GM21786 (cell line): ENCODE measurements at regions not wholly inside any gene's neighbourhood (a gene's known extent, or its start where the extent isn't known, plus 50 kb on each side); places are given as distances from the start of the nearest gene placed in this dataset.

ENCODE experiments used
- ATAC-seq: cut with Tn5 transposase; IDR thresholded peaks from one replicate; pipeline ENCODE4 v1.9.1; 2021; ENCODE audit not compliant: unreplicated experiment

DNA sequence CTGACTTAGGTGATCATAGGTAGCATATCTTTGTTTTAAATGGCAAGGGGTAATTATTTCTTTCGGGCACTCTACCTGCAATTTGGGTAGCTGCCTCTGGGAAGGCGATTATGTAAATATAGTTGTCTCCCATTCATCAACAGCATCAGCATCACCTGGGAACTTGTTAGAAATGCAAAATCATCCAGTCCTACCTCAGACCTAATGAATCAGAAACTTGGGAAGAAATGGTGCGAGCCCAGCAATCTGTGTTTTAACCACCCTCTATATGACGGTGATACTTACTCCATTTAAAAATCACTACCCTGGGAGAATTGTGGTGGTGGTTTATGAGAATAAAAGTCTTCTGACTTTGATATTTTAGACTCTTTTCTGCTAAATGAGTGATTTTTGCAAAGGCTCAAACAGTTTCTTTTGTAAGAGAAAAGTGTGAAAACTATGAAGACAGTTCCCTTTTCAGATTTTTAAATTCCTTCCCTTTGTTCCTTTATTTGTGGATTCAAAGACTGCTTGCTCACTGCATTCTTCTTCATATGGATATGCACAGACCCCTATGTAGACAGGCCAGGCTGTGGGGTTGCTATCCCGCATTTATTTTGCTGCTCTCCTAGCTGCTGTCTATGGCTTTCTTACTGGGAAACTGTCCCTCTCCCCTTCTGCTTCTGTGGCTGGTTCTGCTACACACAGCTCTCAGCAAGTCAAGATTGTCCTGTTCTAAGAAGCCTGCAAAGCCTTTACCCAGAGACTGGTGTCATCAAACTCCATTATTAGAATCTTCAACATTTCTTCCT is 365.3 kb downstream of the RNF144B start:
- ATAC-seq: no peak

DNA sequence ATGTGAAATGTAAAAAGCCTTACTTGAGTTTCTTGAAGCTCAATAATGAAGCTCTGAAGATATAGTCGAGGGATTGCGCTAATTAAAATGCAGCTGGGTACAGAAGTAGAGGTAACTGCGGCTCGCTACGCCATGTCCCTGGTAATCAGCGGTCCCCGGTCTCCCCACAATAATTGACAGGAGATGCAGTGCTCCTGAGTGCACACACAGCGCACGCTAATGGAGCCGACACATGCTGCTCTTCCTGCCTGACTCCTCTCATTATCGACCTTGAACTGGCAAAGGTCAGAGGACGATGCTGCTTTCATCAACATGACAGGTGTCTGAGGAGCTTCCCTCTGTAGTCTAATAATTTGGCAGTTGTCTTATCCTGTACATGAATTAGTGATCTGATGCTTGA is 365.9 kb downstream of the RNF144B start:
- ATAC-seq: no peak

DNA sequence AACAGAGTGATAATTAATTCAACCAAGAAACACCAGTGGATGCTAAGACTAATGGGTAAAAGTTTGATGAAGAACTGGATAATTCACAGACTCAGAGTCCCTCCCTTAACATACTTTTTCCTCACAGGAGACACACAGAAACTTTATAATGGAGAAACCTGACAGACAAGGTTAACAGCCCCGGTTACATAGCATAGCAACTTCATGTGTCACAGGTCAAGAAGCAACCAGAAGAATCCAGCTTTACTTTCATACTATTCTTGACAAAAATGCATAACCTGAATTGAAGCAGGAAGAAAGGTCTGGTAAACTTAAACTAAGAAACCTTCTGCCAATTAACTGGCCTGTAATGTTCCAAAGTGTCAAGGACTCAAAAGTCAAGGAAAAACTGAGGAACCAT is 375.9 kb downstream of the RNF144B start:
- ATAC-seq: no peak

DNA sequence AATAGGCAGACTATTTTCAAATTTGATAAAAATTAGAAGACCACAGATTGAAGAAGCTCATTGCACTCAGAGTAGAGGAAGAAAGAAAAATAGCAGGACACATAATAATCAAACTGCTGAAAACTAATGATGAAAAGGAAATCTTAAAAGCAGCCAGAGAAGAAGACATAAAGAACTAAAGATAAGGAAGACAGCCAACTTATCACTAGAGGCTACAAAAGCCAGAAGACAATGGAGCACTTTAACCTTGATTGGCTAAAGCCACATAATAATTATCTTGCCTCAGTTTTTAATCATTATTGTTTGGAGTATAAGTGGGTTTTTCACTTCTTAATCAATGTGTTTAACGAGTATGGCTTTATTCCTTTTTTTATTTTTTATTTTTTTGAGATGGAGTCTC is 397.6 kb downstream of the RNF144B start:
- no peak for ATAC-seq

DNA sequence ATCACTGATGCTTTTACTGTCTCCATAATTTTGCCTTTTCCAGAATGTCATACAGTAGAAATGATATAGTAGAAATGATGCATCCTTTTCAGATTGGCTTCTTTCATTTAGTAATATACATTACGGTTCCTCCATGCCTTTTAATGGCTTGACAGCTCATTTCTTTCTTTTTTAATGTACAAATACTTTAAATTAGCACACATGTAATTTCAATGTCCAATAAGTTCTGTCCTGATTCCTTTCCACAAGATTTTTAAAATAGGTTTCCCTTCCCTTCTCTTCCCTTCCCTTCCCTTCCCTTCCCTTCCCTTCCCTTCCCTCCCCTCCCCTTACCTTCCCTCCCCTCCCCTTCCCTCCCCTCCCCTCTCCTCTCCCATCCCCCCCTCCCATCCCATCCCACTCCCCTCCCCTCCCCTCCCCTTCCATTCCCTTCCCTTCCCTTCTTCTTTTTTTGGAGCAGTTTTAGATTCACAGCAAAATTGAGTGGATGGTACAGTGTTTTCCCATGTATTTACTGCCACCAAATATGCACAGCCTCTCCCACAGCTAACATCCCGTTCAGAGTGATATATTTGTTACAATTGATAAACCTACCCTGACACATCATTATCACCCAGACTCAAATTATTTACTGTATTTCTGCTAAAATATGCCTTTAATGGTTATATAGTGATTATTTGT is 398.8 kb downstream of the RNF144B start:
- ATAC-seq: no peak

DNA sequence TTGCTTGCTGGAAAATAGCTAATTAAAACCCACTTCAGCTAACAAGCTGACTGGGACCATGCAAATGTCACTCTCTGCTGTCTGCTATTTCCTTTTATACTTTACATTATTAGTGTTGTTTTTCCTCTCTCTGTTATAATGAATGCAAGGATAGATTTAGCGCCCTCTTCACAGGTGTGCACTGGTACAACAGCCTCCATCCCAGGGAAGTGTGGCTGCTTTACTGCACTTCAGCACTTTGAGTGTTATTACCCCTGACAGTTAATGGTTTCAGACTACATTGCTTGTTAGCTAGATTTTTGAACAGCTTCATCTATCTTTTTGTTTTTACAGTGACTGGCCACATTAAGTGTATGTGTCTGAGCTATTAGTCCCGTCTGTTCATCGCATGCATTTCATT is 405.7 kb downstream of the RNF144B start:
- ATAC-seq: no peak

DNA sequence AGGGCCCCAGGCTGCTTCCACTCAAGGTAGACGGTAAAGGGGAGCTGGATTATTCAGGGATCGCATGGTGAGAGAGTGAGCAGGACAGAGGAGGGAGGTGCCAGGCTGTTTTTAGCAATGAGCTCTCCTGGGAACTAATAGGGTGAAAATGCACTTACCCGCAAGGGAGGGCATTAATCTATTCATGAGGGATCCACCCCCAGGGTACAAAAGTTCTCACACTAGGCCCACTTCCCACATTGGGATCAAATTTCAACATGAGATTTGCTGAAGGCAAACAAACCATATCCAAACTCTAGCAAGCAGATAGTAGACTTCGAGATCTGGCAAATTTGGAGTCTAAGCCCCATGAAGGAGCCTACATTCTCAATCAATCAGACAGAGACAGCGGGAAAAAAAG is 408.6 kb downstream of the RNF144B start:
- ATAC-seq: no peak

DNA sequence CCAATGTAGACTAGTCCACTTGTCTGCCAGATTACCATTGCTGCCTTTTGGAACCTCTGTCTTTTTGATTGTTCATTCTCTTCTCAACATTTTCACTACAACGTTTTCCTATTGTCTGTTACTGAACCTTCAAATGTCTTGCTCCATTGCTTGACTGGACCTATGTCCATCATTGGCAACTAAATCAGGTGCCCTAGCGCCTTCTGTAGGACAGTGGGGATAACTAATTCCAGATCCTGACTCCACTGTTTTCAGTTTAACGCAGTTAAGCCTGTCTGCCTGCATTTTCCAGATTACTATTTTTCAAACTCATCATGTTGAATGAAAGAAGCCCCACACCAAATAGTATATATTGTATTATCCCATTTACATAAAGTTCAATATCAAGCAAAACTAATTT is 433.6 kb downstream of the RNF144B start:
- ATAC-seq: no peak

DNA sequence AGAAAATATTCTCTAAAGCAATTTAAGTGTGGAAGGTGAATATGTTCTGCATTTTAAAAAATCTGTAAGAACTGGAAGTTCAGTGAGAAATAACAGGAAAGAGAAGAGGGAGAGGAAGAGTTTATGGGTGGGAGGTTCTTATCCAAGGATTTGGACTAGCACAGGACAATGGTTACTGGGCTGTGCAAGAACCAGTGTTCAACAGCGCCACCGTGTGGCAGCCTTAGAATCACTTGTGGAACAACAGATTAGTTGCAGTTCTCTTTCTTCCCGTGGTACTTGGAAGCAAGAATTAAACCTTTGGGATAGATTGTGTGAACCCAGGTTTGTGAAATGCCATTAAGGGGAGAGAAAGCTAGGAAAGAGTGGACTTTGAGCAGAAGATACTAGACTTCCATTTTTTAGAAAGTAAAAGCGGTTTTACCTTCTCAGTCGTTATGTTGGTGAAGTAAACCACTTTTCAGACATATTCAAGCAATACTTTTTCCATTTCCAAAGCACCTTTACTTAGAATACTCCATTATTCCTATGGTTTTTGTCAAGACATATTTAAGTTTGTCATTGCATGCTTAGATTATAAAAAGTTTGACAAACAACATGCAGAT is 436.7 kb downstream of the RNF144B start:
- ATAC-seq: no peak

DNA sequence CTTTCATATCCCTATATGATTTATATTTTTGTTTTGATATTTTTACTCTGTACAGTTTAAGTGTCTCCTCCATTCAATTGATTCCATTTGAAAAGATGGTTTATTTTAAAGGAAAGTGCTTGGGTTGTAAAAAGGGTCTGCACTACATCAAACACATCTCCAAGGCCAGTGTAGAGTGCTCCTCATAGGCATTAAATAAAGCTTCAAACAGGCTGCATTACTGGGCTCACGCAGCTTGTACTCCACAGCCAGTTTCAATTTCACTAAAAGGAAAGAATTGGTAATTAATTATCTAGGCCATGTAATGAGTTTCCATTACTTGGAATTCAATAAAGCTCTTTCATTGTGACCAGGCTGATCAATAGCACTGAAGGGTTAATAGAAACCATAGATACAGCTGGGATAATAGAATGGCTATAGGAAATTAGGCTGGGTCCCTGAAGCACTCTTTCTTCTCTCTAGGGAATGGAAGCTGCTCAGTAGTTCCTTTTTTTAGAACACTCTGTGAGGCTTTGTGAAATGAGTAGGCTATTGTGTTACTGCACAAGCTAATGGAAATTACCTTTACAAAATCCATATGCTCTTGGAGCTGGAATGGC is 442.2 kb downstream of the RNF144B start:
- no peak for ATAC-seq

DNA sequence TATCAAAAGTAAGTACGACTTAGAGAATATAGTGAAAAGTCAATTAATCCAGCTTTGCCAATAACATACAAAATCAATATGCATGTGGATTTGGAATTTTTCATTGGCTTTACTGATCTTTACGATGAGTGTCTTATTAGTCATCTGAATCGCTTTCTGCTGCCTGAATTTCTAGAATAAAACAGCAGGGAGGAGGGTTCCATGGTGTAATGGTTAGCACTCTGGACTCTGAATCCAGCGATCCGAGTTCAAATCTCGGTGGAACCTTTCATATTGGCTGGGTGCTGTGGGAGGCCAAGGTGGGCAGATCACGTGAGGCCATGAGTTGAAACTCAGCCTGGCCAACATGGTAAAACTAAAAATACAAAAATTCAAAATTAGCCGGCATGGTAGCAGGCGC is 448.8 kb downstream of the RNF144B start:
- no peak for ATAC-seq

DNA sequence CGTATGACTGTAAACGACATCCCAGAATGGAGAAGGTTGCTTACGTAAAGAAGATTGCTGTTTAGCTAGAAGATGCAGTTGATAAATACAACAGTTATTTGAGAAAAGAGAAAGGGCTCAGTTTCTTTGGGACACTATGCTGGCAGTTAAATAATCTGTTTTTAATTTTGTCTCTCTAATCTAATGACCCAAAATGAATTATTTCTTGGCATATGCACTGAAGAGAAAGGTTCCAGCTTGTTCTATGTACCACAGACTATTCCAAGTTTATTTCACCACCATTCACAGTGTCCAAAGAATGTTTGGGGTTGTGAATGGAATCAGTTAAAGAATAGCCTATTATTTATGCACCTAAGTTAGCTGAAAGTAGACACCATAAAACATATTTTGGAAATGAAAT is 449.9 kb downstream of the RNF144B start:
- ATAC-seq: no peak

DNA sequence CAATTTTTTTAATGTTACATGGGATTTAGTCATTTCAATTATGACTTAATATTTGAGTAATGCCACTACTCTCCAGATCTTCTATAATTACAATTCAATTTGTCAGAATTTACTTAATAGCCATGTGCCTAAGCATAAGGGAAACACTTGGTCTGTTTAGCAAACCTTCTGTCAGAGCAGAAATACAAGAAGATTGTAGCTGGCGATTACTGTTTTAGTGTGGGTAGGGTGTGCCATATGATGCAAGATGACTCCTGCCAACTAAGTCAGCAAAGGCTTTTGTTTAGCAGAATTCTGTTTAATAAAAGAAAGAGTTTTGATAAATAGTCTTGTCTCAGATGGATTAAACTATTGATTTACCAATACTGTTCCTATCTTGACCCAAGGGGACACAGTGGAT is 455.4 kb downstream of the RNF144B start:
- no peak for ATAC-seq

DNA sequence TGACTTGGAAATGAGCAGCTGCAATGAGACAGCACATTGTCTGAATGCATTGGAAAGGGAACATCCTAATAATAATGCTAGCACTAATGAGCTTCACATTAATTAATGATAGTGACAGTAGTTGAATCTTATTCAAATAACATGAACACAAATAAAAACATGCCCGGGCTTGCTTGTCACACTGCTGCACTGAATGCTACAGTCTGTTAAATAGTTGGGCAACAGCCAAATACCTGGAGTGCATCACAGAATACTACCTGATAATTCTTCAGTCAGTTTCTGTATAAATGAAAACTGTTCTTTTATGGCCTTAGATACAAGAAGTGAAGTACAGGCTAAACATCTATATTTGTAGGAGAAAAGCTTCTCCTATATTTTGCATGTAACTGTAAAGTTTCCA is 458.7 kb downstream of the RNF144B start:
- ATAC-seq: no peak

DNA sequence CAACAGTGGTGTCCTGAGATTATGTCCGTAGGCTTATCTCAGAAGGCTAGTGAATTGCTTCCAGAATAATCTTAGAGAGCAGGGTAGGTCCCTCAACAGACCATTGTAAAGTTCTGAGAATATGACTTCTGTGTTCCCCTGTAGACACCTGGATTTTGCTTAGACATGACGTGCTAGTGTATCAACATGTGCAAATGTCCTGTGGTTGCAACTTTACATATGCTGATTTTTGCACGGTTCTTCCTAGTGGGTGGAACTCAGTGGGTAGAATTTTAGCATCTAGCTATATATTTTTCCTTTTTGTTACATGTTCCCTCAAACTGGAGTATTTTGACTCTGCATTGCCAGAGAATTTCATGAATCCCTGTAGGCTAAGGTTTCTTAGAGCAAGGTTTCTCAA is 459.2 kb downstream of the RNF144B start:
- no peak for ATAC-seq

DNA sequence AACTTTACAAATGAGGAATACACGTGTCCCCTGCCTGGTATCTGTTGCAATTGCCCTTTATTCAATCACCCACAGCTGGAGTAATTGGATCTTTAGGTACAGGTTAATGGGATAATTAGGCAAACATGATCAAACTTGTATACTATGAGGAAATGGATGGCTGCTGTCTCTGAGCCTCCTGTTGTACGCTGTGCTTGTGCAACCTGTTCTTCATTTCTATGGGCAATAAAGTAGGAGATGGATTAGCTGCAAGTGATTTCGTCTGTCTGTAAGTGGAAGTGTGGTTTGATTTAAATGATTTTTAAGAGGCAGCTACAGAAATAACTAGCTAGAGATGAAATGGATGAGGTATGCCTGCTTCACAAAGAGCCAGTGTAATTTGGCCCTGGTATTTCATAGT is 474.1 kb downstream of the RNF144B start:
- no peak for ATAC-seq

DNA sequence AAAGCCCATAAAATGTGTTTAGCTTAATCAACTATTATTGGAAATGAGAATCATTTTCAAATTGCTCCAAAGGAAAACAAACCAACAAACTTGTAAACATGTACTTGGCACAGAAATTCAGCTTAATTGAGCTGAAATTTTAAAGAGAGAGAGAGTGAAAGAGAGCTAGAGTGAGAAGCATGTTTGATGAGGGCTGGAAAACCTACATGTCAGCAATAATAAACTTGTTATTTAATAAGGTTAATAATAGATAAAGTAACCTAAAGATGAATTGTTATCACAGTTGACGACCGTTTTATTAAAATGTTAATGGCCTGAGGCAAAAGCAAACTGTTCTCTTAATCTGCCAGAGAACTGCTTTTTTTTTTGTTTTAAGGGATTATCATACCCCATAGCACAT is 496.1 kb downstream of the RNF144B start:
- ATAC-seq: no peak

DNA sequence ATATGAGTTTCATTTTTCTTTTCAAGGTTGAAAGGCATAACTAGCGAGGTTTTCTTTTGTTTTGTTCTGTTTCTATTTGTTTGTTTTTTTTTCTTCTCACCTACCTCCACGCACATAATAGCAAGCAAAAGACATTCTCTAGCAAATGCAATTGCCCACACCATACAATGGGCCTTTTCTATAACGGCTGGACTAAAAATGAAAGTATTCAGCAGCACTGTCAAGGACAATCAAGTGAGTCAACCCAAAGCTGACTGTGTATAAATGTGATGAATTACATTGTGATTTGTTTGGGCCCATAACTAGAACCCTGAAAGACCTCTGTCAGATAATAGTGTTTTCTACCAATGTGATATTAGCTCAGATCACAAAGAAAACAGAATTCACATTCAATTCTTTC is 496.7 kb downstream of the RNF144B start:
- ATAC-seq: no peak

DNA sequence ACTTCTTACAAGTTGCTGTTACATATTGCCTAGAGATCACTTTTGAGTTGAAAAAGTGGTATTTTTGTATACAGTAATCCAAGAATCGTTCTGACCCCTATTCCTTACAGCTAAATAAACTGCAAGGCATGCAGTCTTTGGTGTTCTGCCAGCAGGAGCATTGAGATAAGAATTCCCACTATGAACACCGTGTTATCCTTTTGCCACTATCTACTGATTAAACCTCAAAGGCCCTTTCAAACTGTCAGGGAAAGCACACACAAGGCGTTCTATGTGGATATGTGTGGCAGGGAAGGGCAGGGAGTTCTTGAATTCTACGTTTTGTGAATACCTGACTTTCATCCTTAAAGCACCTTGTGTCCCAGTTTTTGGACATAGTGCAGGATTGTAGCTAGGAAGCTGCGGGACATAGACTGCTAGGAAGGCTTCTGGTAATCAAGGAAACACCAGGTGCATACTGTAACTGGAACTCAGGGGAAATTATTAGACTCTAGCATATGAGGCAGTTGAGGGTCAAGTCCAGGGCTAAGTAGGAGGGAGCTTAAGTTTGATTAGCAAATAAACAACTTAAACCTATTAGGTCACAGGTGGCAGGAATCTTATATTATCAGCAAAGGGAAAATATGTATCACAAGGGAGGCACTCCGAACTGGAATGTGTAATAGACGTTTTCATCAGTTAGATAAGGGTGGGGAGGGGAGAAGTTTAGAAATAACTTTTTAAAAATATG is 506.6 kb downstream of the RNF144B start:
- no peak for ATAC-seq

DNA sequence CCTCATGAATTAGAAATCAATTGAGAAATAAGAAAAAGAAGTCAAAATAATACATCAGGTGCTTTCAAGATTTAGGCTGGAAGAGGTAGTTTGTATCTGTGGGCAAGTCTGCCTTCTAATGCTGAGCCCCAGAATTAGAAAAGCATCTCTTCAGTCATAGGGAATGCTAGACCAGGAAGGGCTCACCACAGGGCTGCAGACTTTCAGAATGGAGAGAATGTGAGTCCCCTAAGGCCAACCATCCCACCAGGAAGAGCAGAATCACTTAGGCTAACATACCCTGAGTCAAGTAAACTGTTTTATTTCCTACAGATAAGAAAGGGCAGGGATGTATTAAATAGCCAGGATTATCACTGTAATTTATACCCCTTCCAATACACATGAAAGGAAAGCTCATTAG is 510.2 kb downstream of the RNF144B start:
- ATAC-seq: no peak

DNA sequence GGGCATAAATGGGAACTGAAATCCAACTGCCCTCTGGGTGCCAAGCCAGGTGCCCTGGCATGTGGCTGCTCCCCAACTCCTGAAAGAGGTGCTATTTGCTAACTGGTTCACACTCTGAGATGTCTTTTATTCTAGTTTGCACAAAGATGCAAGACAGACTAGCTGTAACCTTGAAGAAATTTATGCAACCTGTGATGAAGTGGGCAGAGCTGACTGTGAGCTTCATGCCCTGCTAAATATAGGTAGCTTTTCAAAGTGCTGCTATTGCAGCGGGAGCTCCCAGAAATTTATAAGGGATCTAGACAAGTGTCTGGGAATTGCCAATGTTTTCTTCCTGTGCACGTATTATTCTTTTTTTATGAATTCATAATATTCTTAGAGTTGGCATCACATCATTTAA is 517.5 kb downstream of the RNF144B start:
- ATAC-seq: no peak
